ENCODE measurements at regions not wholly inside any gene's neighbourhood (a gene's known extent, or its start where the extent isn't known, plus 50 kb on each side); places are given as distances from the start of the nearest gene placed in this dataset.

GRCh38 chr13:47213047-47213446 is 316.2 kb upstream of the HTR2A start:
- Histone ChIP-seq H3K4me1 (ENCODE audit: control insufficient read depth in 5 of 5, insufficient read depth in 5 of 5, low read length in 5 of 5) (no peaks in the 10 kb centered on the region), H3K27ac (ENCODE audit: low read depth, low read length) (no peak overlapping the region), H3K9ac (ENCODE audit: low read length in 5 of 5) (no peak overlapping the region), H3K9me3 (ENCODE audit: control insufficient read depth in 5 of 5, low read length in 5 of 5) (no peaks in the 10 kb centered on the region), H3K36me3 (ENCODE audit: control insufficient read depth in 5 of 5, insufficient read depth in 5 of 5, low read length in 5 of 5) (no peaks in the 10 kb centered on the region), H3K4me3 (ENCODE audit: low read depth in 1 of 5, low read length in 5 of 5) (no peak overlapping the region), H3K27me3 (ENCODE audit: control insufficient read depth in 5 of 5, insufficient read depth in 4 of 5, low read length in 5 of 5) (no peaks in the 10 kb centered on the region)

- H3K9me3 ChIP-seq (ENCODE audit: control insufficient read depth in 5 of 5, low read length in 5 of 5) = no peaks in the 10 kb centered on the region
- no peak overlapping the region for H3K27ac ChIP-seq (ENCODE audit: low read depth, low read length)
- H3K9ac ChIP-seq (ENCODE audit: low read length in 5 of 5) = no peak overlapping the region
- no peaks in the 10 kb centered on the region for H3K4me1 ChIP-seq (ENCODE audit: control insufficient read depth in 5 of 5, insufficient read depth in 5 of 5, low read length in 5 of 5)
- H3K27me3 ChIP-seq (ENCODE audit: control insufficient read depth in 5 of 5, insufficient read depth in 4 of 5, low read length in 5 of 5) = no peaks in the 10 kb centered on the region
- H3K4me3 ChIP-seq (ENCODE audit: low read depth in 1 of 5, low read length in 5 of 5) = no peak overlapping the region
- no peaks in the 10 kb centered on the region for H3K36me3 ChIP-seq (ENCODE audit: control insufficient read depth in 5 of 5, insufficient read depth in 5 of 5, low read length in 5 of 5)
Measured at GRCh38 chr13:47211106-47211505, 314.3 kb upstream of the HTR2A start.

GRCh38 chr13:47206111-47206510 is 309.3 kb upstream of the HTR2A start:
- no peak overlapping the region for H3K9ac ChIP-seq (ENCODE audit: low read length in 5 of 5)
- peaks cover 0 to 11% (median 0%) of the 10 kb centered on the region in 5 donors for H3K9me3 ChIP-seq (ENCODE audit: control insufficient read depth in 5 of 5, low read length in 5 of 5)
- no peak overlapping the region for H3K4me3 ChIP-seq (ENCODE audit: low read depth in 1 of 5, low read length in 5 of 5)
- H3K27me3 ChIP-seq (ENCODE audit: control insufficient read depth in 5 of 5, insufficient read depth in 4 of 5, low read length in 5 of 5) = no peaks in the 10 kb centered on the region
- H3K27ac ChIP-seq (ENCODE audit: low read depth, low read length) = no peak overlapping the region
- H3K36me3 ChIP-seq (ENCODE audit: control insufficient read depth in 5 of 5, insufficient read depth in 5 of 5, low read length in 5 of 5) = no peaks in the 10 kb centered on the region
- no peaks in the 10 kb centered on the region for H3K4me1 ChIP-seq (ENCODE audit: control insufficient read depth in 5 of 5, insufficient read depth in 5 of 5, low read length in 5 of 5)

GRCh38 chr13:47190696-47191305 is 293.9 kb upstream of the HTR2A start:
- no peak overlapping the region for H3K9ac ChIP-seq (ENCODE audit: low read length in 5 of 5)
- H3K27ac ChIP-seq (ENCODE audit: low read depth, low read length) = no peak overlapping the region
- H3K9me3 ChIP-seq (ENCODE audit: control insufficient read depth in 5 of 5, low read length in 5 of 5) = no peaks in the 10 kb centered on the region
- no peak overlapping the region for H3K4me3 ChIP-seq (ENCODE audit: low read depth in 1 of 5, low read length in 5 of 5)
- no peaks in the 10 kb centered on the region for H3K27me3 ChIP-seq (ENCODE audit: control insufficient read depth in 5 of 5, insufficient read depth in 4 of 5, low read length in 5 of 5)
- H3K4me1 ChIP-seq (ENCODE audit: control insufficient read depth in 5 of 5, insufficient read depth in 5 of 5, low read length in 5 of 5) = no peaks in the 10 kb centered on the region
- no peaks in the 10 kb centered on the region for H3K36me3 ChIP-seq (ENCODE audit: control insufficient read depth in 5 of 5, insufficient read depth in 5 of 5, low read length in 5 of 5)

- H3K9me3 ChIP-seq (ENCODE audit: control insufficient read depth in 5 of 5, low read length in 5 of 5) = no peaks in the 10 kb centered on the region
- no peak overlapping the region for H3K9ac ChIP-seq (ENCODE audit: low read length in 5 of 5)
- no peak overlapping the region for H3K27ac ChIP-seq (ENCODE audit: low read depth, low read length)
- H3K36me3 ChIP-seq (ENCODE audit: control insufficient read depth in 5 of 5, insufficient read depth in 5 of 5, low read length in 5 of 5) = no peaks in the 10 kb centered on the region
- no peaks in the 10 kb centered on the region for H3K27me3 ChIP-seq (ENCODE audit: control insufficient read depth in 5 of 5, insufficient read depth in 4 of 5, low read length in 5 of 5)
- H3K4me3 ChIP-seq (ENCODE audit: low read depth in 1 of 5, low read length in 5 of 5) = no peak overlapping the region
- no peaks in the 10 kb centered on the region for H3K4me1 ChIP-seq (ENCODE audit: control insufficient read depth in 5 of 5, insufficient read depth in 5 of 5, low read length in 5 of 5)
Measured at GRCh38 chr13:47188802-47189201, 291.9 kb upstream of the HTR2A start.

GRCh38 chr13:47186471-47186870 is 289.6 kb upstream of the HTR2A start:
- H3K36me3 ChIP-seq (ENCODE audit: control insufficient read depth in 5 of 5, insufficient read depth in 5 of 5, low read length in 5 of 5) = no peaks in the 10 kb centered on the region
- H3K27me3 ChIP-seq (ENCODE audit: control insufficient read depth in 5 of 5, insufficient read depth in 4 of 5, low read length in 5 of 5) = no peaks in the 10 kb centered on the region
- no peak overlapping the region for H3K9ac ChIP-seq (ENCODE audit: low read length in 5 of 5)
- no peaks in the 10 kb centered on the region for H3K4me1 ChIP-seq (ENCODE audit: control insufficient read depth in 5 of 5, insufficient read depth in 5 of 5, low read length in 5 of 5)
- H3K27ac ChIP-seq (ENCODE audit: low read depth, low read length) = no peak overlapping the region
- H3K9me3 ChIP-seq (ENCODE audit: control insufficient read depth in 5 of 5, low read length in 5 of 5) = no peaks in the 10 kb centered on the region
- H3K4me3 ChIP-seq (ENCODE audit: low read depth in 1 of 5, low read length in 5 of 5) = no peak overlapping the region

DNA sequence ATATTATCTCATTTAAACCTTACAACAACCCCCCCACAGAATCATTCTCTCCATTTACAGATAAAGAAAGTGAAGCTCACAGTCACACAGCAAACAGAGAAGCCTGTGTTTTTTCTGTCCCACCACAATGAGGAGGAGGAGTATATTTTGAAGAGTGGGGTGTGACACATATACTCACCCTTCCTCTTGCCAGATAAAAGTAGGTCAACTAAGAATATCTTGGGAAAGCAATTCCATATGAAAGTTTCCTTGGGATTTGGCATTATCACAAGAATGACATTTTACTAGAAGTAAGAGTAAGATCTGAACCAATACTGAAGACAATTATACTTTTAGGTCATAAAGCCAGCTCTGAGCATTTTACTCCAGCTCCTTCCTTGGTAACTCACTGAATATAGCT is 287.5 kb upstream of the HTR2A start:
- Histone ChIP-seq H3K27ac (ENCODE audit: low read depth, low read length) (no peak overlapping the region), H3K9me3 (ENCODE audit: control insufficient read depth in 5 of 5, low read length in 5 of 5) (no peaks in the 10 kb centered on the region), H3K9ac (ENCODE audit: low read length in 5 of 5) (no peak overlapping the region), H3K36me3 (ENCODE audit: control insufficient read depth in 5 of 5, insufficient read depth in 5 of 5, low read length in 5 of 5) (no peaks in the 10 kb centered on the region), H3K4me3 (ENCODE audit: low read depth in 1 of 5, low read length in 5 of 5) (no peak overlapping the region), H3K27me3 (ENCODE audit: control insufficient read depth in 5 of 5, insufficient read depth in 4 of 5, low read length in 5 of 5) (no peaks in the 10 kb centered on the region), H3K4me1 (ENCODE audit: control insufficient read depth in 5 of 5, insufficient read depth in 5 of 5, low read length in 5 of 5) (no peaks in the 10 kb centered on the region)

- no peak overlapping the region for H3K27ac ChIP-seq (ENCODE audit: low read depth, low read length)
- no peak overlapping the region for H3K9ac ChIP-seq (ENCODE audit: low read length in 5 of 5)
- no peaks in the 10 kb centered on the region for H3K9me3 ChIP-seq (ENCODE audit: control insufficient read depth in 5 of 5, low read length in 5 of 5)
- H3K4me1 ChIP-seq (ENCODE audit: control insufficient read depth in 5 of 5, insufficient read depth in 5 of 5, low read length in 5 of 5) = no peaks in the 10 kb centered on the region
- no peaks in the 10 kb centered on the region for H3K27me3 ChIP-seq (ENCODE audit: control insufficient read depth in 5 of 5, insufficient read depth in 4 of 5, low read length in 5 of 5)
- H3K36me3 ChIP-seq (ENCODE audit: control insufficient read depth in 5 of 5, insufficient read depth in 5 of 5, low read length in 5 of 5) = no peaks in the 10 kb centered on the region
- no peak overlapping the region for H3K4me3 ChIP-seq (ENCODE audit: low read depth in 1 of 5, low read length in 5 of 5)
Measured at GRCh38 chr13:47179321-47179720, 282.5 kb upstream of the HTR2A start.

GRCh38 chr13:47178090-47178950 is 281.5 kb upstream of the HTR2A start:
- Histone ChIP-seq H3K9ac (ENCODE audit: low read length in 5 of 5) (no peak overlapping the region), H3K27ac (ENCODE audit: low read depth, low read length) (no peak overlapping the region), H3K4me3 (ENCODE audit: low read depth in 1 of 5, low read length in 5 of 5) (no peak overlapping the region), H3K4me1 (ENCODE audit: control insufficient read depth in 5 of 5, insufficient read depth in 5 of 5, low read length in 5 of 5) (peaks cover 0 to 7% (median 0%) of the 10 kb centered on the region in 5 donors), H3K9me3 (ENCODE audit: control insufficient read depth in 5 of 5, low read length in 5 of 5) (no peaks in the 10 kb centered on the region), H3K27me3 (ENCODE audit: control insufficient read depth in 5 of 5, insufficient read depth in 4 of 5, low read length in 5 of 5) (no peaks in the 10 kb centered on the region), H3K36me3 (ENCODE audit: control insufficient read depth in 5 of 5, insufficient read depth in 5 of 5, low read length in 5 of 5) (no peaks in the 10 kb centered on the region)

DNA sequence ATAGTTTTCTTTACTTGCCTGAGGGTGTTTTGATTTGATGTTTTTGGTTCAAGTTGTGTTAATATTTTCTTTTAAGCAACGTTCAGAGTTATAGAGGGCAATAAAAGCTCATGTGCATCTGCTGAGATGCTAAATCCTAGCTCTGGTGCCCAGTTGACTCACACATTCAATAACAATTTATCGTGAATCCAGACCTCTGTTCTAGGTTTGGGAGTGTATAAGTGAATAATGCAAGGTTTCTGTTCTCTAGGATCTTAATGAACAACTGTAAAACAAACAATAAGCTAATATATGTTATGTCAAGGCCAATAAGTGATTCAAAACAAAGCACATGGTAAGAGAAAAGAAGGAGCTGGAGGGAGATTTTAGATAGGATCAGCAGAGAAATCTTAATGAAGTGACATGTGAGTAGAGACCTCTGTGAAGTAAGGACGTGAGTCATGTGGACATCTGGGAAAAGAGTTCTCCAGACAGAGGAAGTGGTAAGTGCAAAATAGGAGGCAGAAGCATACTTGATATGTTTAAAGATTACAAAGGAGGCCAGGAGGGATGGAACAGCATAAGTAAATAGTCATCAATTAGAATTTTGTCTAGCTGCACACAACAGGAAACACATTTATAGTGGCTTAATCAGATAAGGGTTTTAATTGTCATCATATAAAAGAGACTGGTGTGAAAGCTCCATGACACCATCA is 278.5 kb upstream of the HTR2A start:
- no peak overlapping the region for H3K4me3 ChIP-seq (ENCODE audit: low read depth in 1 of 5, low read length in 5 of 5)
- no peak overlapping the region for H3K9ac ChIP-seq (ENCODE audit: low read length in 5 of 5)
- no peak overlapping the region for H3K27ac ChIP-seq (ENCODE audit: low read depth, low read length)
- no peaks in the 10 kb centered on the region for H3K9me3 ChIP-seq (ENCODE audit: control insufficient read depth in 5 of 5, low read length in 5 of 5)
- H3K27me3 ChIP-seq (ENCODE audit: control insufficient read depth in 5 of 5, insufficient read depth in 4 of 5, low read length in 5 of 5) = no peaks in the 10 kb centered on the region
- H3K36me3 ChIP-seq (ENCODE audit: control insufficient read depth in 5 of 5, insufficient read depth in 5 of 5, low read length in 5 of 5) = no peaks in the 10 kb centered on the region
- peaks cover 0 to 11% (median 0%) of the 10 kb centered on the region in 5 donors for H3K4me1 ChIP-seq (ENCODE audit: control insufficient read depth in 5 of 5, insufficient read depth in 5 of 5, low read length in 5 of 5)

Data from subcutaneous abdominal adipose tissue (tissue), 5 donors.